GM23338 (cell line): ENCODE measurements at regions not wholly inside any gene's neighbourhood (a gene's known extent, or its start where the extent isn't known, plus 50 kb on each side); places are given as distances from the start of the nearest gene placed in this dataset.

ENCODE experiments used
- ATAC-seq: fragments of 200-7000 bp; cut with Tn5 transposase; 3 replicates; pipeline ENCODE4 v1.9.1; 2020
- DNase-seq: peaks from one replicate; pipeline ENCODE4 v3.0.0-alpha.2; 2015; ENCODE audit warnings: low spot score
- H2AFZ ChIP-seq: fragments of 200-600 bp; sonication (generic); 2 replicates; pipeline ENCODE4 v1.8.0; 2016; ENCODE audit warnings: antibody characterized with exemption, mild to moderate bottlenecking, moderate library complexity
- H3F3A ChIP-seq: fragments of 200-600 bp; sonication (generic); replicated peaks from 2 replicates; pipeline ENCODE4 v1.8.0; 2017; ENCODE audit warnings: antibody characterized with exemption, mixed run types, low read depth
- H3K27ac ChIP-seq: fragments of 200-600 bp; sonication (generic); 2 replicates; pipeline ENCODE4 v1.6.1; 2016; ENCODE audit warnings: low read depth
- H3K27me3 ChIP-seq: fragments of 200-600 bp; sonication (generic); 2 replicates; pipeline ENCODE4 v1.8.0; 2016; ENCODE audit warnings: mild to moderate bottlenecking, mixed run types, moderate library complexity; ENCODE audit not compliant: insufficient read depth
- H3K36me3 ChIP-seq: fragments of 200-600 bp; sonication (generic); 2 replicates; pipeline ENCODE4 v1.8.0; 2016; ENCODE audit warnings: mild to moderate bottlenecking; ENCODE audit not compliant: insufficient read depth
- H3K4me1 ChIP-seq: fragments of 200-600 bp; sonication (generic); 2 replicates; pipeline ENCODE4 v1.8.0; 2016; ENCODE audit warnings: mild to moderate bottlenecking, moderate library complexity; ENCODE audit not compliant: insufficient read depth
- H3K4me2 ChIP-seq: fragments of 200-600 bp; sonication (generic); 2 replicates; pipeline ENCODE4 v1.7.1; 2017; ENCODE audit warnings: mixed run types
- H3K4me3 ChIP-seq: fragments of 200-600 bp; sonication (generic); 2 replicates; pipeline ENCODE4 v1.6.1; 2016; ENCODE audit warnings: mixed run types
- H3K79me2 ChIP-seq: fragments of 200-600 bp; sonication (generic); replicated peaks from 2 replicates; pipeline ENCODE4 v1.8.0; 2017; ENCODE audit warnings: mild to moderate bottlenecking; ENCODE audit not compliant: insufficient read depth
- H3K9me2 ChIP-seq: fragments of 200-600 bp; sonication (generic); 2 replicates; pipeline ENCODE4 v1.8.0; 2017; ENCODE audit not compliant: insufficient read depth
- H4K20me1 ChIP-seq: fragments of 200-600 bp; sonication (generic); replicated peaks from 2 replicates; pipeline ENCODE4 v1.8.0; 2017; ENCODE audit warnings: mild to moderate bottlenecking; ENCODE audit not compliant: insufficient read depth
- H3K27ac Mint-ChIP-seq: 2 replicates; pipeline ENCODE4 v1.8.0; 2020; ENCODE audit warnings: inconsistent platforms, mild to moderate bottlenecking, moderate library complexity, mixed read lengths
- H3K27me3 Mint-ChIP-seq: 3 replicates; pipeline ENCODE4 v1.8.0; 2022; ENCODE audit warnings: low read depth, mild to moderate bottlenecking, moderate library complexity, mixed read lengths, inconsistent platforms; ENCODE audit not compliant: insufficient read depth, poor library complexity
- H3K36me3 Mint-ChIP-seq: 3 replicates; pipeline ENCODE4 v1.8.0; 2021; ENCODE audit warnings: low read depth, mild to moderate bottlenecking, inconsistent platforms, moderate library complexity, mixed read lengths
- H3K4me1 Mint-ChIP-seq: 3 replicates; pipeline ENCODE4 v1.8.0; 2020; ENCODE audit warnings: mild to moderate bottlenecking, inconsistent platforms, mixed read lengths
- H3K4me3 Mint-ChIP-seq: 3 replicates; pipeline ENCODE4 v1.8.0; 2021; ENCODE audit warnings: moderate library complexity, mild to moderate bottlenecking, inconsistent platforms, mixed read lengths
- H3K9me3 Mint-ChIP-seq: 3 replicates; pipeline ENCODE4 v1.8.0; 2020; ENCODE audit warnings: moderate library complexity, mild to moderate bottlenecking, inconsistent platforms, mixed read lengths
- CREB1 ChIP-seq: fragments of 250-450 bp; sonication (Bioruptor Pico); IDR thresholded peaks from 2 replicates; pipeline ENCODE4 v1.5.0; 2020; ENCODE audit warnings: low read depth, mild to moderate bottlenecking, moderate library complexity
- CTCF ChIP-seq, 2 experiments: fragments of 200-600 bp in 1 of 2; sonication (generic) in 1 of 2; conservative IDR thresholded peaks; 2 replicates each; pipeline versions ENCODE4 v1.5.1 to v1.6.1; 2016 to 2017; ENCODE audit warnings: antibody characterized with exemption in 2 of 2, low read depth in 2 of 2, mild to moderate bottlenecking in 2 of 2, moderate library complexity in 1 of 2
- ETS1 ChIP-seq: IDR thresholded peaks from 2 replicates; pipeline ENCODE4 v1.6.1; 2016; ENCODE audit warnings: antibody characterized with exemption
- EZH2 ChIP-seq: fragments of 200-600 bp; sonication (generic); IDR thresholded peaks from one replicate; pipeline ENCODE4 v1.8.0; 2017; ENCODE audit warnings: antibody characterized with exemption, mild to moderate bottlenecking, low read depth; ENCODE audit not compliant: unreplicated experiment
- EZH2phosphoT487 ChIP-seq: fragments of 200-600 bp; sonication (generic); IDR thresholded peaks from one replicate; pipeline ENCODE4 v1.8.1; 2018; ENCODE audit warnings: antibody characterized with exemption; ENCODE audit not compliant: unreplicated experiment
- JUNB ChIP-seq: IDR thresholded peaks from one replicate; pipeline ENCODE4 v1.6.1; 2016; ENCODE audit warnings: antibody characterized with exemption; ENCODE audit not compliant: unreplicated experiment
- NANOG ChIP-seq: IDR thresholded peaks from 2 replicates; pipeline ENCODE4 v1.6.1; 2016; ENCODE audit warnings: antibody characterized with exemption, borderline replicate concordance
- POLR2AphosphoS5 ChIP-seq: IDR thresholded peaks from 2 replicates; pipeline ENCODE4 v1.6.1; 2016; ENCODE audit warnings: antibody characterized with exemption, low read depth
- REST ChIP-seq: IDR thresholded peaks from one replicate; pipeline ENCODE4 v1.6.1; 2018; ENCODE audit warnings: antibody characterized with exemption; ENCODE audit not compliant: unreplicated experiment
- STAT1 ChIP-seq: IDR thresholded peaks from one replicate; pipeline ENCODE4 v1.6.1; 2016; ENCODE audit warnings: antibody characterized with exemption; ENCODE audit not compliant: unreplicated experiment
- ZNF331 ChIP-seq: fragments of 250-450 bp; sonication (Bioruptor Pico); IDR thresholded peaks from 2 replicates; pipeline ENCODE4 v1.5.0; 2020; ENCODE audit warnings: low read depth, mild to moderate bottlenecking, moderate library complexity

- H3K27ac Mint-ChIP-seq = no peak overlapping the region
- Histone ChIP-seq H3K27ac (no peak overlapping the region), H3K27me3 (no peaks in the 10 kb centered on the region), H3K4me2 (no peak overlapping the region), H3K4me1 (no peaks in the 10 kb centered on the region), H4K20me1 (no peaks in the 10 kb centered on the region), H3K79me2 (no peaks in the 10 kb centered on the region), H3K36me3 (peaks cover 3% of the 10 kb centered on the region; the same call in 1 of the 2 replicates), H3K4me3 (no peak overlapping the region), H3K9me2 (peaks cover 7% of the 10 kb centered on the region; the same call in 1 of the 2 replicates), H3F3A (no peaks in the 10 kb centered on the region), H2AFZ (no peak overlapping the region)
- H3K36me3 Mint-ChIP-seq = peaks cover 23% of the 10 kb centered on the region
- peaks cover 3% of the 10 kb centered on the region; the same call in 1 of the 3 replicates for H3K4me1 Mint-ChIP-seq
- H3K4me3 Mint-ChIP-seq = no peak overlapping the region
- H3K9me3 Mint-ChIP-seq = peaks cover 39% of the 10 kb centered on the region
- DNase-seq (no peak), ATAC-seq (no peak)
- TF ChIP-seq JUNB (no peak), CTCF (conservative IDR thresholded peaks at IDR 0.05; ENCODE audit: low read depth in 2 of 2) (no peak), STAT1 (no peak), NANOG (no peak)
- peaks cover 5% of the 10 kb centered on the region for H3K27me3 Mint-ChIP-seq
Measured at GRCh38 chr5:40098313-40098712, 581.4 kb upstream of the PTGER4 start.

GRCh38 chr5:40093550-40093949 is 586.2 kb upstream of the PTGER4 start:
- Histone ChIP-seq H4K20me1 (no peaks in the 10 kb centered on the region), H3K4me3 (no peak overlapping the region), H3K4me2 (no peak overlapping the region), H3K9me2 (0 out of 2 replicates have a peak, but pooled peaks cover 2% of the 10 kb centered on the region), H3K36me3 (peaks cover 22% of the 10 kb centered on the region), H3K27ac (no peak overlapping the region), H3K79me2 (no peaks in the 10 kb centered on the region), H2AFZ (no peak overlapping the region), H3K27me3 (no peaks in the 10 kb centered on the region), H3K4me1 (no peaks in the 10 kb centered on the region), H3F3A (no peaks in the 10 kb centered on the region)
- H3K9me3 Mint-ChIP-seq = peaks cover 59% of the 10 kb centered on the region
- peaks cover 40% of the 10 kb centered on the region; the same call in 2 of the 3 replicates for H3K36me3 Mint-ChIP-seq
- DNase-seq (no peak), ATAC-seq (no peak)
- no peak overlapping the region for H3K4me3 Mint-ChIP-seq
- no peaks in the 10 kb centered on the region for H3K27me3 Mint-ChIP-seq
- no peak overlapping the region for H3K27ac Mint-ChIP-seq
- peaks cover 3% of the 10 kb centered on the region; the same call in 1 of the 3 replicates for H3K4me1 Mint-ChIP-seq
- TF ChIP-seq EZH2 = no peak
- TF ChIP-seq STAT1 = no peak
- TF ChIP-seq JUNB = no peak
- no peak for TF ChIP-seq EZH2phosphoT487
- no peak for TF ChIP-seq CREB1 (CRISPR knock-in tag)
- TF ChIP-seq ETS1 = no peak
- no peak for TF ChIP-seq REST
- TF ChIP-seq ZNF331 = no peak
- TF ChIP-seq NANOG = no peak
- no peak for TF ChIP-seq CTCF (conservative IDR thresholded peaks at IDR 0.05; ENCODE audit: low read depth in 2 of 2)
- no peak for TF ChIP-seq POLR2AphosphoS5
